Activated T-helper 1 cell treated with anti-CD3 and anti-CD28 coated beads, Interleukin-12 subunit alpha, Interleukin-12 subunit beta, Interleukin-2, Interleukin-4 antibody, amounts not matched to agents 30 ng/mL and 10 ng/mL and 1 ng/mL, durations not matched to agents 14 hours and 24 hours and 36 hours (primary cell): ENCODE measurements at regions not wholly inside any gene's neighbourhood (a gene's known extent, or its start where the extent isn't known, plus 50 kb on each side); places are given as distances from the start of the nearest gene placed in this dataset.
"Not testable (repeated sequence)": the region's sequence is repeated elsewhere in the genome, so short reads cannot be mapped to it uniquely, and the experiment has no call there.

Experiments used
- DNase-seq: peaks from one replicate; pipeline ENCODE4 v3.0.0; 2021; ENCODE audit warnings: low spot score
- H3K27ac Mint-ChIP-seq: one replicate; pipeline ENCODE4 v1.8.0; 2021; ENCODE audit warnings: mild to moderate bottlenecking, mixed read lengths
- H3K27me3 Mint-ChIP-seq: one replicate; pipeline ENCODE4 v1.8.0; 2022; ENCODE audit warnings: mild to moderate bottlenecking, moderate library complexity, mixed read lengths; ENCODE audit not compliant: insufficient read depth
- H3K36me3 Mint-ChIP-seq: one replicate; pipeline ENCODE4 v1.8.0; 2021; ENCODE audit warnings: low read depth, mixed read lengths
- H3K4me1 Mint-ChIP-seq: one replicate; pipeline ENCODE4 v1.8.0; 2021; ENCODE audit warnings: low read depth, mixed read lengths
- H3K4me3 Mint-ChIP-seq: one replicate; pipeline ENCODE4 v1.8.0; 2021; ENCODE audit warnings: mild to moderate bottlenecking, moderate library complexity, mixed read lengths
- H3K9me3 Mint-ChIP-seq: one replicate; pipeline ENCODE4 v1.8.0; 2021; ENCODE audit warnings: mixed read lengths
- intact Hi-C: fragments of 100-400 bp; cut with micrococcal nuclease; formaldehyde crosslinking; loops from one replicate; pipeline ENCODE4 v1.15.1; 2024

GRCh38 chrX:140633105-140633504, 76.5 kb upstream of the LINC00632 start:
- H3K9me3 Mint-ChIP-seq, H3K27ac Mint-ChIP-seq, H3K4me1 Mint-ChIP-seq, intact Hi-C loops, H3K4me3 Mint-ChIP-seq, DNase-seq, H3K27me3 Mint-ChIP-seq, H3K36me3 Mint-ChIP-seq: not testable (repeated sequence)

- H3K27me3 Mint-ChIP-seq = no peaks in the 10 kb centered on the region
- H3K27ac Mint-ChIP-seq = no peak overlapping the region
- intact Hi-C loops = no loop called here
- no peaks in the 10 kb centered on the region for H3K9me3 Mint-ChIP-seq
- H3K4me1 Mint-ChIP-seq = no peaks in the 10 kb centered on the region
- DNase-seq = no peak
- no peak overlapping the region for H3K4me3 Mint-ChIP-seq
- no peaks in the 10 kb centered on the region for H3K36me3 Mint-ChIP-seq
Measured at GRCh38 chrX:140608111-140608510, 101.4 kb upstream of the LINC00632 start.

GRCh38 chrX:140602140-140602539, 97.3 kb upstream of the SOX3 start:
- Mint-ChIP-seq H3K36me3 (no peaks in the 10 kb centered on the region), H3K4me1 (no peaks in the 10 kb centered on the region), H3K4me3 (no peak overlapping the region), H3K27ac (no peak overlapping the region), H3K27me3 (no peaks in the 10 kb centered on the region), H3K9me3 (no peaks in the 10 kb centered on the region)
- intact Hi-C loops = no loop called here
- DNase-seq = no peak

GRCh38 chrX:140599851-140600250, 95.0 kb upstream of the SOX3 start:
- Mint-ChIP-seq H3K9me3 (no peaks in the 10 kb centered on the region), H3K4me1 (no peaks in the 10 kb centered on the region), H3K4me3 (no peak overlapping the region), H3K27me3 (no peaks in the 10 kb centered on the region), H3K27ac (no peak overlapping the region), H3K36me3 (no peaks in the 10 kb centered on the region)
- no peak for DNase-seq
- intact Hi-C loops = no loop called here

- H3K27me3 Mint-ChIP-seq = no peaks in the 10 kb centered on the region
- no peak overlapping the region for H3K27ac Mint-ChIP-seq
- intact Hi-C loops = no loop called here
- no peaks in the 10 kb centered on the region for H3K9me3 Mint-ChIP-seq
- no peak for DNase-seq
- no peaks in the 10 kb centered on the region for H3K4me1 Mint-ChIP-seq
- no peak overlapping the region for H3K4me3 Mint-ChIP-seq
- no peaks in the 10 kb centered on the region for H3K36me3 Mint-ChIP-seq
Measured at GRCh38 chrX:140589657-140590056, 84.8 kb upstream of the SOX3 start.

- no peak overlapping the region for H3K27ac Mint-ChIP-seq
- no peaks in the 10 kb centered on the region for H3K36me3 Mint-ChIP-seq
- no peaks in the 10 kb centered on the region for H3K9me3 Mint-ChIP-seq
- H3K4me1 Mint-ChIP-seq = no peaks in the 10 kb centered on the region
- no peaks in the 10 kb centered on the region for H3K27me3 Mint-ChIP-seq
- DNase-seq = no peak
- no peak overlapping the region for H3K4me3 Mint-ChIP-seq
- intact Hi-C loops = no loop called here
Measured at GRCh38 chrX:140586951-140587350, 82.1 kb upstream of the SOX3 start.

- intact Hi-C loops = no loop called here
Measured at GRCh38 chrX:140580478-140580877, 75.6 kb upstream of the SOX3 start.

GRCh38 chrX:140572724-140573123, 67.9 kb upstream of the SOX3 start:
- H3K27me3 Mint-ChIP-seq = no peaks in the 10 kb centered on the region
- H3K4me3 Mint-ChIP-seq = no peak overlapping the region
- H3K4me1 Mint-ChIP-seq = no peaks in the 10 kb centered on the region
- no peaks in the 10 kb centered on the region for H3K36me3 Mint-ChIP-seq
- DNase-seq = no peak
- intact Hi-C loops = loop anchor here (2.0 kb wide), 1 partner anchor 160 kb away; no protein-coding TSS in a partner anchor
- no peak overlapping the region for H3K27ac Mint-ChIP-seq
- H3K9me3 Mint-ChIP-seq = no peaks in the 10 kb centered on the region

More at GRCh38 chrX:140580478-140580877, 75.6 kb upstream of the SOX3 start:
- Mint-ChIP-seq H3K27ac (no peak overlapping the region), H3K27me3 (no peaks in the 10 kb centered on the region), H3K4me3 (no peak overlapping the region), H3K36me3 (no peaks in the 10 kb centered on the region), H3K9me3 (no peaks in the 10 kb centered on the region), H3K4me1 (no peaks in the 10 kb centered on the region)
- no peak for DNase-seq

- no peaks in the 10 kb centered on the region for H3K9me3 Mint-ChIP-seq
- H3K27ac Mint-ChIP-seq = no peak overlapping the region
- H3K4me1 Mint-ChIP-seq = no peaks in the 10 kb centered on the region
- no peak overlapping the region for H3K4me3 Mint-ChIP-seq
- H3K36me3 Mint-ChIP-seq = no peaks in the 10 kb centered on the region
- intact Hi-C loops = no loop called here
- no peak for DNase-seq
- no peaks in the 10 kb centered on the region for H3K27me3 Mint-ChIP-seq
Measured at GRCh38 chrX:140563893-140564292, 59.0 kb upstream of the SOX3 start.
